ENCODE measurements at regions not wholly inside any gene's neighbourhood (a gene's known extent, or its start where the extent isn't known, plus 50 kb on each side); places are given as distances from the start of the nearest gene placed in this dataset.

DNA sequence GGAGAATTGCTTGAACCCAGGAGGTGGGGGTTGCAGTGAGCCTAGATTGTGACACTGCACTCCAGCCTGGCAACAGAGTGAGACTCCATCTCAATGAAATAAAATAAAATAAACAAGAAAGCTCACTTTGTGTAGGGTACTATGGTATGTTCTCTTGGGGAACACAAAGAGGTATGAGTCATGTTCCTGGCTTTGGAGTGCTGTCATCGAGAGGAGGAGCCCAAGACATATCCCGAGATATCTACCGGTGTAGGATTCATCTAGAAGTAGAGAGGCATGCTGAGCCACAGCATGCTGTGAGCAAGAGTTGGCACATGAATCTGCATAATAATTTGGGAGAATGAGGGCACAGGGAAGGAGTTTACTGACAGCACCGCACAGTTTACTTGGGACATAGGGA, 244.9 kb upstream of the EPHA4 start:
- no peak for DNase-seq

DNA sequence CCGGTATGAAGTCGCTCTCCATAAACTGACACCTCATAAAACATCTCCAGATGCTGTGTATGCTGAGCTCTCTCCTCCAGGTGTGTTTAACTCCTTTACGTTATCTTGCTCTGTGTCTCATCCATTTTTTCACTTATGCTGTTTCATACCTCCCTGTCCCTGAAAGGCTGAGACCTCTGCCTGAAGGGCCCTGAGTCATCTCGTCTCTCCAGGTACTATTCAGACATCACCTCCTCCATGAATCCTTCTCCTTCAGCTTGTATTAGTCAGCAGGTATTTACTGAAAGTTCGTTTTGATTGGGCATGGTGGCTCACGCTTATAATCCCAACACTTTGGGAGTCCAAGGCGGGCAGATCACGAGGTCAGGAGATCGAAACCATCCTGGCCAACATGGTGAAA, 244.5 kb upstream of the EPHA4 start:
- no peak for DNase-seq

- no peak for DNase-seq
Observed at GRCh38 chr2:221810650-221811049, 238.5 kb upstream of the EPHA4 start.

GRCh38 chr2:221810245-221810644, 238.1 kb upstream of the EPHA4 start:
- DNase-seq = no peak

GRCh38 chr2:221808488-221808887, 236.4 kb upstream of the EPHA4 start:
- no peak for DNase-seq

DNA sequence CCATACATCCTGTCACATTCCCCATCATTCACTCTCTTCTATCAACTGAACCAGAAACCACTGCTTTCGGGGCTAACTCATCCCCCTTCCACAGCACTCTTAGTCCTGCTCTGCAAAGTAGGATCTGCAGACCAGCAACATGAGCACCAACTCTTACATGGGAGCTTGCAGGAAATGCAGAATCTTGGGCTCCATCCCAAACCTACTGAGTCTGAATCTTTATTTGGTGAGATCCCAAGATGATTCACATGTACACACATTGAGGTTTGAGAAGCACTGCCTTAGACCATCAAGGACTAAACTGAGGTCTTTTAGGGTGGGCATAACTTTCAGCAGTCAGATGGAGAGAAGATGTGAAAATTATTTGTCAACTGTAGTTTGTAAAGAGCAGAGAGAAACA, 235.6 kb upstream of the EPHA4 start:
- DNase-seq = no peak

DNA sequence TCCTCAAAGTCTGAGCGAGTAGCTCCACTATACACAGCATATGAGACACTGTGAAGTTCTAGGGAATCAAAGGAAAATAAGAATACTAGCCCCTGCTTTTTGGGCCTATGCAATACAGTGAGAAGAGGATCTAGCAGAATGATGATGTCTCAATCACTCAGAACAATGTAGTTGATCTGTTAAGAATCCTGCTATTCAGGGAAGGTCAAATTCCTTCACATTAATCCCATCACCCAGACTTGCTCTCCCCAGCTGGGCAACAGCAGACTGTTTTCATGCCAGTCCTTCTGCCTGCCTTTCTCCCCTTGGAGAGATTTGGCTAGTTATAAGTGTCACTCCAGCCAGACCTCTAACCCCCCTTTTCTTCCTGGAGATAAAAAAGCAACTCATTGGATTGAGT, 230.0 kb upstream of the EPHA4 start:
- DNase-seq = no peak

GRCh38 chr2:221792971-221793521, 220.9 kb upstream of the EPHA4 start:
- no peak for DNase-seq

DNA sequence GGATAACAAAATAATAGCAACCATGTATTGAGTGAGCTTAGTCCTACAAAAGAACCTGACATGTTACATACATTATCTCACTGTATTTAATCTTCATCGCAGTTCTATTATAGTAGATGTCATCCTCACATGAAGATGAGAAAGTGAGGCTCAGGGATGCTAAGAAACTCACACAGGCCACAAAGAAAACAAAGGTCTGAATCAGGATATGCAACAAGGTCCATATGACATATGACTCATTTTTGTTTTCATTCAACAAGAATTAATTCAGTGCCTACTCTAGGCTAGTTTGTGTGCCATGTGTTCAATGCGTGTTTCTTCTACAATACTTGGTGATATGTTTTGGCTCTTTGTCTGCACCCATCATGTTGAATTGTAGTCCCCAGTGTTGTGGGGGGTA, 219.7 kb upstream of the EPHA4 start:
- no peak for DNase-seq

- DNase-seq = no peak
Observed at GRCh38 chr2:221787561-221787960, 215.5 kb upstream of the EPHA4 start.

- no peak for DNase-seq
Observed at GRCh38 chr2:221786297-221786926, 214.3 kb upstream of the EPHA4 start.

- DNase-seq = no peak
Observed at GRCh38 chr2:221780281-221780688, 208.2 kb upstream of the EPHA4 start.

DNA sequence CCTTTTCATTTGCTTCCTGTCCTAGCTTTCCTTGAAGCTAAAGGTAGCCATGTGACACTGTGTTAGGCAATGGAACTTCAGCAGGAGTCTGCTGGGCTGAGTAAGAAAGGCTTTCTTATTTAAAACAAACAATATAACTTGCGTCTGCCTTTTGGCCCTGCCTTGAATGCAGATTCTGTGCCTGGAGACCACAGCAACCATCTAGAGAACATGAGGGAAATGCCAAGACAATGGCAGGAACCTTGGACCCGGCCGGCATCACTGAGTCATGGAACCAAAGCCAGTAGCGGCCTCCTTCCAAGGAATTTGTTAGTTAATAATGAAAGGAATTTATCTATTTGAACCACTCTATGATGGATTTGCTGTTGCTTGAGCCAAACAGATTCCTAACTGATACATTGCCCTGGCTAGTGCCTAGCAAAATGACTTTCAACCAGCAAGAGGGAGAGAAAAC, 207.5 kb upstream of the EPHA4 start:
- no peak for DNase-seq

DNA sequence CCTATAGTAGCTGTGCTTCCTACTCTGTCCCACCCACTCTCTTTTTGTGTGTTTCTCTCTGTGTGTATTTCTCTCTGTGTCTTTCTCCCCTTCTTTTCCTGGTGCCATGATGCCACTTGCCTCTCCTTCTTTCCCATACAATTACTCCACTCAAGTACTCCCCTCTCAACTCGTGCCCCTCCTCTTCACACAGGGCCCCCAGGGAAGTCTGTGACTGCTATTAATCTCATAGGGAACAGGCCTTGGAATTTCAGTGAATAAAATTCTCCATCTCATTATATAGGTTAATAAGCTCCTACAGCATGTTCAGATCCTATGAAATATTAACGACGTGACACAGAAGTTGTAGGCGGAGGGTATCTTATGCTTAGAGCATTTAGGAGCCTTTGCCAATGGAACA, 205.9 kb upstream of the EPHA4 start:
- no peak for DNase-seq

DNA sequence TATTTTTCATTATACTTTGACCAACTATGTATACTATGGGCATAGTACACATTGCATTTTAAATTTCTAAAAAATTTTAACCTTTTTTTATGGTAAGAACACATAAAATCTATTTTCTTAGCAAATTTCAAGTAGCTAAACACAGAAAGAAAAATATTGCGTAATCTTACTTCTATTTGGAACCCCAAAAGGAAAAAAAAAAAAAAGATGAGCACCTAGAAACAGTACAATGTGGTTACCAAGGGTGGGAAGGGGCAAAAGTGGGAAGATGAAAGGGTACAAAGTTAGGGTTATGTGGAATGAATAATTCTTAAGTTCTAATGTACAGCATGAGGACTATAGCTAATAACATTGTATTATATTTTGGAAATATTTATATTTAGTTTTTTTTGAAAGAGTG, 205.0 kb upstream of the EPHA4 start:
- no peak for DNase-seq

GRCh38 chr2:221775096-221775495, 203.0 kb upstream of the EPHA4 start:
- DNase-seq = no peak

- DNase-seq = no peak
Observed at GRCh38 chr2:221774136-221774535, 202.0 kb upstream of the EPHA4 start.

DNA sequence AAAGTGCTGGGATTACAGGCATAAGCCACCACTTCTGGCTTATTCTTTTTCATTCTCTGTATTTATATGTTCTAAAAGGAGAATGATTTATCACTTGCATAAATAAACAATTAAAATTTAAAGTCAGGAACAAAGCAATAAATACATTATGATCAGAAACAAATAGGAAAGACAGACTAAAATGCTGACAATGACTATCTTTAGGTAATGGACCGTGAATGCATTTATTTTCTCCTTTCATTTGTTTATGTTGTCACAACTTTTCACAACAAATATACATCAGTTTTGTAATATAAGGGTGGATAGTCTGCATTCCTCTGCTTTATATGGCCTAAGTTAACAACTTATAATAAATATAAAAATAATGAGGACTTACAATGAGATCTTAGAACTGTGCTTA, 199.2 kb upstream of the EPHA4 start:
- no peak for DNase-seq

DNA sequence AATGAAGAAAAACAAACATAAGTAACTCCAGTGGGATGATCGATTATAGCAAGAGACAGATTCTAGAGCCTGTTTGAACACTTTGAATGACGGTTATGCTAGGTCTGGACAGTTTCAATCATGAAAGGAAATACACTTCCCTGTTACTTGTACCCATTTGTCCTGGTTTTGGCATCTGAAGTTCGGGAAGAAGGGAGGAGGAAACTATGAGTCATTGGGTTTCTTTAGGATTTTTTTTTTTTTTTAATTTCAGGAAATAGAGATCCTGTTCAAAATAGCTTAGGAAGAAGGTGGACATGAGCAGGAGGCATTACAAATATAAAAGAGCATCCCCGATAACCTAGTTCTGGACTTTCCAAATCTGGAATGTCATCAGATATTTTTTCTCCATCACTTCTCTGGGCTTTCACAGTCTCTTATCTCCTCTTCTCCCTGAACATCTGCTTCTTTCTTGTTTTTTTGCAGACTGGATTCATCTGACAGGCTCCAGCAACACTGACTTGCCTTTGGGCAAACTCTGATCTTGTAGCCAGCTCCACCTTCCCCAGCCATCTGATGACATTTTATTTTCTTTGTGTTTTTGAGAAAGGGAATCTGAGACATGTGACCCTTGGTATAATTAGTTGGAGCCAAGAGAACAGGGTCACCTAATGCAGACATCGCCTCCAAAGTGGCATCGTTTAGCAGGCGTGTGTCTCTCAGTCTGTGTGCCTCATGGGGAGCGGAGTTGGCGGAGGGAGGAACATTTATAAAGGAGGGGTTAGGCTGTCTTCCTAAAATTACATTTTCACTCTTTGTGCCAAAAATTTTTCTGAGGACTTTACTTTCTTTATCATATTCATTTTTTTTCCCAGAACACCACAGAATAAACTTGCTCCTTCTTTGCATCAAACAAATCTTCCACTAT, 195.3 kb upstream of the EPHA4 start:
- no peak for DNase-seq

- no peak for DNase-seq
Observed at GRCh38 chr2:221762496-221762895, 190.4 kb upstream of the EPHA4 start.

GRCh38 chr2:221761260-221761659, 189.2 kb upstream of the EPHA4 start:
- DNase-seq = no peak

- no peak for DNase-seq
Observed at GRCh38 chr2:221758076-221758475, 186.0 kb upstream of the EPHA4 start.

- no peak for DNase-seq
Observed at GRCh38 chr2:221753401-221753800, 181.3 kb upstream of the EPHA4 start.

- DNase-seq = no peak
Observed at GRCh38 chr2:221752781-221753180, 180.7 kb upstream of the EPHA4 start.
